Breast epithelium (tissue), 4 donors: ENCODE measurements at regions not wholly inside any gene's neighbourhood (a gene's known extent, or its start where the extent isn't known, plus 50 kb on each side); places are given as distances from the start of the nearest gene placed in this dataset.

Source experiments
- DNase-seq, 2 donors: peaks; one replicate each; pipeline ENCODE4 v3.0.0-alpha.2; 2019; ENCODE audit warnings: low spot score in 2 of 2
- H3K27ac ChIP-seq, 2 donors: fragments of 200-600 bp; sonication (generic) in 1 of 2; one replicate each; pipeline ENCODE4 v1.5.1; 2016 to 2019; ENCODE audit warnings: mild to moderate bottlenecking in 1 of 2
- H3K27me3 ChIP-seq, 2 donors: fragments of 200-600 bp; sonication (generic) in 1 of 2; one replicate each; pipeline versions ENCODE4 v1.5.1 to v1.6.0; 2017 to 2019; ENCODE audit warnings: control low read depth in 1 of 2, mild to moderate bottlenecking in 1 of 2
- H3K36me3 ChIP-seq: fragments of 200-600 bp; one replicate; pipeline ENCODE4 v1.5.1; 2019
- H3K4me1 ChIP-seq, 2 donors: fragments of 200-600 bp; sonication (generic); one replicate each; pipeline ENCODE4 v1.5.1; 2016 to 2019; ENCODE audit warnings: control low read depth in 1 of 2
- H3K4me3 ChIP-seq, 3 donors: fragments of 200-600 bp; sonication (generic); 1 replicate in 2 of 3; 2 replicates in 1 of 3; pipeline ENCODE4 v1.5.1; 2016 to 2019; ENCODE audit warnings: mild to moderate bottlenecking in 3 of 3, moderate library complexity in 2 of 3
- H3K9me3 ChIP-seq, 2 donors: fragments of 200-600 bp; sonication (generic) in 1 of 2; one replicate each; pipeline ENCODE4 v1.5.1; 2016 to 2019; ENCODE audit warnings: control low read depth in 1 of 2
- CTCF ChIP-seq, 3 donors: fragments of 450-650 bp; IDR thresholded peaks; one replicate each; pipeline ENCODE4 v1.5.1; 2016 to 2017; ENCODE audit warnings: antibody characterized with exemption in 3 of 3, mild to moderate bottlenecking in 3 of 3, moderate library complexity in 3 of 3
- POLR2A ChIP-seq: fragments of 450-650 bp; IDR thresholded peaks from one replicate; pipeline ENCODE4 v1.6.1; 2016; ENCODE audit warnings: antibody characterized with exemption, mild to moderate bottlenecking, moderate library complexity
- POLR2AphosphoS5 ChIP-seq, 3 donors: sonication (generic); formaldehyde crosslinking; IDR thresholded peaks; one replicate each; pipeline ENCODE4 v1.6.1; 2017; ENCODE audit warnings: antibody characterized with exemption in 3 of 3
- intact Hi-C: fragments of 100-400 bp; cut with DNase I; formaldehyde crosslinking; loops from one replicate; pipeline ENCODE4 v1.15.1; 2023; ENCODE audit warnings: low total_unique reads

- H3K27ac ChIP-seq: no peak overlapping the region
- TF ChIP-seq POLR2AphosphoS5 (IDR thresholded peaks at IDR 0.05) (no peak), CTCF (IDR thresholded peaks at IDR 0.05) (no peak), POLR2A (no peak)
These were observed 349.3 kb upstream of the MMS22L start for GRCh38 chr6:97632341-97632740.

GRCh38 chr6:97639702-97640101 lies 356.7 kb upstream of the MMS22L start:
- no peaks in the 10 kb centered on the region for H3K4me1 ChIP-seq
- no peak overlapping the region for H3K27ac ChIP-seq
- intact Hi-C loops: no loop called here
- TF ChIP-seq POLR2A (no peak), CTCF (IDR thresholded peaks at IDR 0.05) (no peak), POLR2AphosphoS5 (IDR thresholded peaks at IDR 0.05) (no peak)
- H3K9me3 ChIP-seq: peaks cover 0 to 6% of the 10 kb centered on the region in 2 donors
- H3K27me3 ChIP-seq: no peaks in the 10 kb centered on the region
- no peak overlapping the region for H3K4me3 ChIP-seq
- DNase-seq: no peak
- no peaks in the 10 kb centered on the region for H3K36me3 ChIP-seq

More at GRCh38 chr6:97632341-97632740, 349.3 kb upstream of the MMS22L start:
- Histone ChIP-seq H3K9me3 (peaks cover 0 to 6% of the 10 kb centered on the region in 2 donors), H3K4me3 (no peak overlapping the region), H3K4me1 (no peaks in the 10 kb centered on the region), H3K27me3 (no peaks in the 10 kb centered on the region), H3K36me3 (no peaks in the 10 kb centered on the region)
- DNase-seq: no peak
- intact Hi-C loops: no loop called here

GRCh38 chr6:97644353-97644752 lies 361.3 kb upstream of the MMS22L start:
- Histone ChIP-seq H3K4me1 (no peaks in the 10 kb centered on the region), H3K27ac (no peak overlapping the region), H3K4me3 (no peak overlapping the region), H3K9me3 (no peaks in the 10 kb centered on the region), H3K27me3 (no peaks in the 10 kb centered on the region), H3K36me3 (no peaks in the 10 kb centered on the region)
- intact Hi-C loops: no loop called here
- TF ChIP-seq POLR2AphosphoS5 (IDR thresholded peaks at IDR 0.05) (no peak), CTCF (IDR thresholded peaks at IDR 0.05) (no peak), POLR2A (no peak)
- DNase-seq: no peak

GRCh38 chr6:97645757-97646156 lies 362.7 kb upstream of the MMS22L start:
- intact Hi-C loops: no loop called here
- Histone ChIP-seq H3K9me3 (no peaks in the 10 kb centered on the region), H3K4me1 (no peaks in the 10 kb centered on the region), H3K36me3 (no peaks in the 10 kb centered on the region), H3K27me3 (no peaks in the 10 kb centered on the region), H3K4me3 (no peak overlapping the region), H3K27ac (no peak overlapping the region)
- no peak for TF ChIP-seq CTCF (IDR thresholded peaks at IDR 0.05)
- TF ChIP-seq POLR2A: no peak
- TF ChIP-seq POLR2AphosphoS5 (IDR thresholded peaks at IDR 0.05): no peak
- DNase-seq: no peak

- TF ChIP-seq POLR2A (no peak), POLR2AphosphoS5 (IDR thresholded peaks at IDR 0.05) (no peak), CTCF (IDR thresholded peaks at IDR 0.05) (no peak)
- Histone ChIP-seq H3K9me3 (no peaks in the 10 kb centered on the region), H3K4me1 (no peaks in the 10 kb centered on the region), H3K4me3 (no peak overlapping the region), H3K27ac (no peak overlapping the region), H3K27me3 (no peaks in the 10 kb centered on the region), H3K36me3 (no peaks in the 10 kb centered on the region)
- DNase-seq: no peak
- intact Hi-C loops: loop anchor here (5.0 kb wide), 1 partner anchor 199 kb away; no protein-coding TSS in a partner anchor
These were observed 370.1 kb upstream of the MMS22L start for GRCh38 chr6:97653076-97653475.
